CD4-positive, alpha-beta T cell treated with Interleukin-17A for 1 hour (primary cell): ENCODE measurements at regions not wholly inside any gene's neighbourhood (a gene's known extent, or its start where the extent isn't known, plus 50 kb on each side); places are given as distances from the start of the nearest gene placed in this dataset.
"Not testable (repeated sequence)": the region's sequence is repeated elsewhere in the genome, so short reads cannot be mapped to it uniquely, and the experiment has no call there.

Source experiments
- DNase-seq: peaks from one replicate; pipeline ENCODE4 v3.0.0-alpha.2; 2020

GRCh38 chr10:28902215-28902614, 224.9 kb downstream of the BAMBI start:
- DNase-seq = no peak

GRCh38 chr10:28903063-28903462, 225.7 kb downstream of the BAMBI start:
- DNase-seq = no peak

GRCh38 chr10:28903736-28904135, 226.4 kb downstream of the BAMBI start:
- DNase-seq = no peak

GRCh38 chr10:28905371-28905770, 228.1 kb downstream of the BAMBI start:
- no peak for DNase-seq

GRCh38 chr10:28906011-28906411, 228.7 kb downstream of the BAMBI start:
- DNase-seq = no peak

- no peak for DNase-seq
These were observed 229.1 kb downstream of the BAMBI start for GRCh38 chr10:28906415-28906814.

DNA sequence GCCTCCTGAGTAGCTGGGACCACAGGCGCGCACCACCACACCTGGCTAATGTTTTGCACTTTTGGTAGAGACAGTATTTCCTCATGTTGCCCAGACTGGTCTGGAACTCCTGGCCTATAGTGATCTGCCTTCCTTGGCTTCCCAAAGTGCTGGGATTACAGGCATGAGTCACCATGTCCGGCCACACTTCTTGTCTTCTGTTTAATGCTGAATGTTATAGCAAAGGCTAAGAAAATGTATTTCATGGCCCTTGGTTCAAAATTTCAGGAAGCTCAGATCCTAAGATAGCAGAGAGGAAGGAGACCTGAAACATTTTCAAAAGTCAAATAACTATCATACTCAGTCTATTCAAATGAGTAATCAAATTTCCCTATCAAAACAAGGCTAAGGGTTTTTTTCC, 229.6 kb downstream of the BAMBI start:
- DNase-seq = no peak

DNA sequence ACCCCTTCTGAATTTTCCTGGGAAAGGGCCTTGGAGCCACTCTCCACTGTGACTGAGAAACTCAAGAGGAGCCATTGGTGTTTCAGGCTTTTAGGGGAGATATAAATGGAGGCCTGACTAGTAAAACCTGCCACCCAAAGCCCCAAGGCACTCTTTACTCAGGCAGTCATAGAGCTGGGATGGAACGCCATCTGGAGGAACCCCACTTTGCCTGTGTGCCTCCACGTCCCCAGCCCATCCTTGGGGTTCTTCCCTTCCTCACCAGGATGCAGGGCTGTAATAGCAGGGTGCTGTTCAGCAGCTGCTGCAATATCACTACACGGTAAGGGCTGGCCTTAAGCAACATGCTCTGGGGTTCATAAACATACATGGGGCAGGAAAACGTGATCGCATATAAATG, 232.6 kb downstream of the BAMBI start:
- DNase-seq = no peak

DNA sequence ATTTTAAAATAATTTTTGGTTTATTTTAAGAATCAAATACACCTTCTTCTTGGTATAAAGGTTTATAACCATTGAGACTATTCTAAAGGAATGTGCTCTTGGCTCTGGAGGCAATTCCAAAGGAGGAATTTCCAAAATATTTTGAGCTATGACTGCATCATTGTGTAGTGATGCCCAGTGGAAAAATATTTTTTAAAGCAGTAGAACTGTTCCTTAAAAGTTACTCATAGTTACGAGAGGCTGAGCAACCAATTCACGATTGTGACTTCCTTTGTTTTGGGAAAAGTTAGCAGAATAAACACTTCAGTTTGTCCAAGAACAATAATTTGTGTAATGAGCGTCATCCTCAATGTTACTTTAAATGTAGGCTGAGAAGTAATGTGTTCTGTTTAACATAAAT, 233.6 kb downstream of the BAMBI start:
- no peak for DNase-seq

DNA sequence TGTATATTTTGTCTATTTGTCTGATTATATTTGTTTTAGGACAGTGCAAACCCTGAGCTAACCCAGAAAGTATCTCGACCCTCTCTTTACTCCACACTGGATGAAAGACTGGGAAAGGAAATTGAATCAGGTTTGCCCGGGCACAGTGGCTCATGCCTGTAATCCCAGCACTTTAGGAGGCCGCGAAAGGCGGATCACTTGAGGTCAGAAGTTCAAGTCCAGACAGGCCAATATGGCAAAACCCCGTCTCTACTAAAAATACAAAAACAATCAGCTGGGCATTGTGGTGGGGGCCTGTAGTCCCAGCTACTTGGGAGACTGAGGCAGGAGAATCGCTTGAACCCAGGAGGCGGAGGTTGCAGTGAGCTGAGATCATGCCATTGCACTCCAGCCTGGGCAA, 234.2 kb downstream of the BAMBI start:
- not testable (repeated sequence) for DNase-seq

- no peak for DNase-seq
These were observed 234.9 kb downstream of the BAMBI start for GRCh38 chr10:28912017-28912783.

DNA sequence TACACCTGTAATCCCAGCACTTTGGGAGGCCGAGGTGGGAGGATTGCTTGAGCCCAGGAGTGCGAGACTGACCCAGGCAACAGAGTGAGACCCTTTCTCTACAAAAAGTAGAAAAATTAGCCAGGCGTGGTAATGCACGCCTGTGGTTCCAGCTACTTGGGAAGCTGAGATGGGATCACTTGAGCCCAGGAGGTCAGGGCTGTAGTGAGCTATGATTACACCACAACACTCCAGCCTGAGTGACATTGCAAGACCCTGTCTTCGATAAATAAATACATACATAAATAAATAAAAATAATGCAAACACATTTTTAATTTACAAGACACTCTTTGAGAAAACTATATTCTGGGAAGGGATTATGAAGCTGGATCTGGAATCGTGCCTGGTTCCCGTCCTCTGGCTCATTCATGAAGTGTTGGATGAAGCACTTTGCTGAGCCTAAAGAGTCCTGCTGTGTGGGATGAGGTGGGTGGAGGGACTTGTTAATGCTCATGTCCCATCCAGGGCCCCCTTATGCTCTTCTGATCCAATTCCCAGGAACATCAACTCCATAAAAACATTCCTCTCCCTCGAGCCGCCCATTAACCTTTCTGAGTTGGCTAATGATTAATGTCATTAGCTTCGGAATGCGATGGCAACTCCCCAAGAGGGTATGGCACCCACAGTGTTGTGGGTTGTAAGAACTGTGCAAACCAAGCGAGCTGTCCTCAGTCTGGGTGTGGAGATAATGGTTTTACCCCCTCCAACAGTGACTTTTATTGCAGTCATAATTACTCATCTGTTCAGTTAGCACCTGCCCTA, 236.3 kb downstream of the BAMBI start:
- DNase-seq = no peak

DNA sequence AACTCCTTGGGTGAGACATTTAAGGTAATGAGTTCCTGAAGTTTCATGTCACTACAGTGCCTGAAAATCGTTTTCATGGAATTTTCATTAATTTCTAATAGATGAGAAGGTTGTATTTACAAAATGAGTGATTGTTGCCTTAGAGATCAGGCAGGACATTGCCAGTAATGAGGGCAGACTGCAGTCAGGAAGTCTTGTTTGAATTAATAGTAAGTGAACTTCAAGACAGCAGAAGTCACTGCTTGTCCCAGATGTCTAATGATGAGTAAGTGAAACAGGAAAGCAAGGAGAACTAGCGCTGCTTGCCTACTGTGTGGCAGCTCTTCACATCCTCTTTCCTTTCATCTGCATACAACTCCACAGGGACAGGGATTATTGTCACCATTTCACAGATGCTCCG, 237.4 kb downstream of the BAMBI start:
- no peak for DNase-seq

DNA sequence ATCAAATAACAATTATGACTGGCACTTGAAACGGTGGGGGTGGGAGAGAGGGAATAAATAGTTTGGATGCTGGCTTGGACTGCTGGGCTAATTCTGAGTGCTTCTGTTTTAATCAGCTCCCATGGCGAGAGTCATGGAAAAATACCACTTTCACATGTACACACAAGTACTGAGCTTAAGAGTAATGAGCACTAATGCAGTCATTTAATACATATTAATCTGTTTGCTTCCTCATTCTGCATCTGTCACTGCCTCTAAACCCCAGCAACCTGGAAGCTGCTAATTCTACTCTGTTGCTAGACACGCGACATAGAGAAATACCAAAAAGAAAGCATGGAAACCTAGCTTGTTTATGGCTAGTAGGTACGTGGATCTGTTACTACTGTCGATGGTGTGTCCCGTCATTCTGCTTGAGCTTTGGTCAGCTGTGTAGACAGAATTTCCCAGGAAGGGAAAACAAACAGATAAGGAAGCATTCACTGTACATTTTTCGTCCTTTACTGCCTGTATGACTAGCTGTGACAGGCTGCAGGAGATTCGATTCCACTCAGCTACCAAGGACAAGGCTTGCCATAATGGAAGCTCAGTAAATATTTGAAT, 238.8 kb downstream of the BAMBI start:
- DNase-seq = no peak

GRCh38 chr10:28920091-28920490, 242.8 kb downstream of the BAMBI start:
- DNase-seq = no peak

- DNase-seq = no peak
These were observed 244.8 kb downstream of the BAMBI start for GRCh38 chr10:28922127-28922526.

DNA sequence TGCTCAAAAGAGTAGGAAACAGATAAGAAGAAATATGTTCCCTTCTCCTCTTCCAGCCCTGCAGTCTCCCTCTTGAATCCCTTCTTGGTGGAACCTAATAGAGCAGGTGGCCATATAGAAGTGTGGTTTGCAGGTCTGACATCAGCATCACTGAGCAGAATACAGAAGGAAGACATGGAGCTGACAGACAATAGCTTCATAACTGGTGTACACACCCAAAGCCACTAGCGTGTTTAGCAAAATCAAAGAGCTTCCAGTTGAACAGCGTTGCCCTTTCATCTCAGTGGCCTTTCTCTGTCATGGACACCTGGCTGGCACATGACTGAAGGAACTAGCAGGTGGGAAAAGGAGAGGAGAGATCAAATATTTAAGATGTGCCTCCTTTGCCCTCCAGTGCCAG, 245.5 kb downstream of the BAMBI start:
- no peak for DNase-seq

- DNase-seq = no peak
These were observed 247.4 kb downstream of the BAMBI start for GRCh38 chr10:28924717-28925116.

GRCh38 chr10:28925121-28925663, 247.9 kb downstream of the BAMBI start:
- no peak for DNase-seq

DNA sequence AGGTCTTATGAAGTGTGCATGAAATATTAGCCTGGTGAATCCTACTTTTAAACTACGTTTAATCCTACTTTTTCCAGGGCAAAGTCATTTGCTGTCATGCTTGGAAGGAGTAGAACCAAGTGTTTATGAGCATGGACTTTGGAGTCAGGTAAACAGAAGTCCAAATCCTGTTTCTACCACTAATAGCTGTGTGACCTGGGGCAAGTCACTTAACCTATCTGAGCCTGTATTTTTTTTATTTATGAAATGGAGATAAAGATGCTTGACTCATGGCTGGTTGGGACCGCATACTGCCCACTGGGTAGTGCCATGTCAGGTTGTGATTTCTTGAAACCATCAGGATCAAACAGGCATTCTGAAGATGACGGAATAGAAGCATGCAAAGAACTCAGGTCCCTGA, 249.6 kb downstream of the BAMBI start:
- DNase-seq = no peak

- DNase-seq = no peak
These were observed 251.2 kb downstream of the BAMBI start for GRCh38 chr10:28928484-28928883.

DNA sequence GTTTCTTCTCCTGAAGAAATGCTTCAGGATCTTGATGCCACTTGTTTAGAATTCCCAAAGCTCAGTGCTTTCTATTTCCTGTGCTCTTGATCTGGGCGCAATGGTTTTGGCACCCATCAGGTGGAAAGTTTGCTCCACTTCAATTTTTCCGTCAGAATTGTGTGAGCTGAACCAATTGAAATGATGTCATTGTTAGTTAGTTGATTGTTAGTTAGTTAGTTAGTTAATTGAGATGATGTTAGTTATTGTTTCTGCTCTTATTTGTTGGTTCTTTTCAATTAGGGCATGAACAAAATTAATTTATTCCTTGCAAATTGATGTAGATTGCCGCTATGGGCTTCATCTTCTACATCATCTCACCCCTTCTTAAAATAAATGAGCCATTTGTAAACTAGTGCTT, 252.6 kb downstream of the BAMBI start:
- DNase-seq = no peak
